ENCODE measurements at regions not wholly inside any gene's neighbourhood (a gene's known extent, or its start where the extent isn't known, plus 50 kb on each side); places are given as distances from the start of the nearest gene placed in this dataset.
"Not testable (repeated sequence)": the region's sequence is repeated elsewhere in the genome, so short reads cannot be mapped to it uniquely, and the experiment has no call there.

GRCh38 chr5:15357092-15357453 lies 142.9 kb upstream of the FBXL7 start:
- H3K4me2 ChIP-seq (ENCODE audit: control insufficient read depth, insufficient read depth); BruUV-seq (replicated peaks); H4K20me1 ChIP-seq (ENCODE audit: control insufficient read depth, insufficient read depth); H3K79me2 ChIP-seq (ENCODE audit: control insufficient read depth, insufficient read depth, low read length); CTCF ChIA-PET; FAIRE-seq; H3K4me1 ChIP-seq (ENCODE audit: control insufficient read depth, insufficient read depth, low read length); RAD21 ChIA-PET (ENCODE audit: unreplicated experiment); H3K36me3 ChIP-seq (ENCODE audit: control insufficient read depth in 2 of 2, insufficient read depth in 2 of 2, low read length in 1 of 2); DNase-seq (ENCODE audit: low read depth, low spot score); SMC1A ChIA-PET (ENCODE audit: uncharacterized antibody, unreplicated experiment); POLR2A ChIA-PET; H3K9me3 ChIP-seq (replicated peaks; ENCODE audit: control insufficient read depth, insufficient read depth, low read length); ATAC-seq; H3K27me3 ChIP-seq (replicated peaks in 1 of 2; ENCODE audit: control insufficient read depth in 2 of 2, insufficient read depth in 2 of 2, low read length in 1 of 2); H3K4me3 ChIP-seq; H3K27ac ChIP-seq (ENCODE audit: control insufficient read depth, insufficient read depth); H2AFZ ChIP-seq (ENCODE audit: control insufficient read depth, low read depth, low read length); in situ Hi-C loops (cut with MboI); H3K9ac ChIP-seq (ENCODE audit: control insufficient read depth, insufficient read depth, low read length); intact Hi-C loops (cut with micrococcal nuclease; ENCODE audit: unreplicated experiment): not testable (repeated sequence)
- WGBS (ENCODE audit: insufficient coverage, insufficient replicate concordance, low lambda C conversion rate, missing lambda C conversion rate): 20% methylated on average over 4 of the region's 4 CpGs

DNA sequence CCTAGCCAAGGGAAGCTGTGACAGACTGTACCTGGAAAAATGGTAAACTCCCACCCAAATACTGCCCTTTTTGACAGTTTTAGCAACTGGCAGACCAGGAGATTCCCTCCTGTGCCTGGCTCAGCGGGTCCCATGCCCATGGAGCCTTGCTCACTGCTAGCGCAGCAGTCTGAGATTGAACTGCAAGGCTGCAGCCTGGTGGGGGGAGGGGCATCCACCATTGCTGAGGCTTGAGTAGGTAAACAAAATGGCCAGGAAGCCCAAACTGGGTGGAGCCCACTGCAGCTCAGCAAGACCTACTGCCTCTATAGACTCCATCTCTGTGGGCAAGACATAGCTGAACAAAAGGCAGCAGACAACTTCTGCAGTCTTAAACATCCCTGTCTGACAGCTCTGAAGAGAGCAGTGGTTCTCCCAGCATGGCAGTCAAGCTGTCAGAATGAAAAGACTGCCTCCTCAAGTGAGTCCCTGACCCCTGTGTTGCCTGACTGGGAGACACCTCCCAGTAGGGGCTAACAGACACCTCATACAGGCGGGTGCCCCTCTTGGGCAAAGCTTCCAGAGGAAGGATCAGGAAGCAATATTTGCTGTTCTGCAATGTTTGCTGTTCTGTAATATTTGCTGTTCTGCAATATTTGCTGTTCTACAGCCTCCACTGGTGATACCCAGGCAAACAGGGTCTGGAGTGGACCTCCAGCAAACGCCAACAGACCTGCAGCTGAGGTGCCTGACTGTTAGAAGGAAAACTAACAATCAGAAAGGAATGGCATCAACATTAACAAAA lies 143.5 kb upstream of the FBXL7 start:
- DNase-seq (ENCODE audit: low read depth, low spot score); CTCF ChIA-PET; H2AFZ ChIP-seq (ENCODE audit: control insufficient read depth, low read depth, low read length); H3K27me3 ChIP-seq (replicated peaks in 1 of 2; ENCODE audit: control insufficient read depth in 2 of 2, insufficient read depth in 2 of 2, low read length in 1 of 2); FAIRE-seq; H3K9ac ChIP-seq (ENCODE audit: control insufficient read depth, insufficient read depth, low read length); H3K4me1 ChIP-seq (ENCODE audit: control insufficient read depth, insufficient read depth, low read length); H3K9me3 ChIP-seq (replicated peaks; ENCODE audit: control insufficient read depth, insufficient read depth, low read length); in situ Hi-C loops (cut with MboI); BruUV-seq (replicated peaks); H3K79me2 ChIP-seq (ENCODE audit: control insufficient read depth, insufficient read depth, low read length); RAD21 ChIA-PET (ENCODE audit: unreplicated experiment); H3K36me3 ChIP-seq (ENCODE audit: control insufficient read depth in 2 of 2, insufficient read depth in 2 of 2, low read length in 1 of 2); intact Hi-C loops (cut with micrococcal nuclease; ENCODE audit: unreplicated experiment); SMC1A ChIA-PET (ENCODE audit: uncharacterized antibody, unreplicated experiment); H3K4me3 ChIP-seq; POLR2A ChIA-PET; H3K4me2 ChIP-seq (ENCODE audit: control insufficient read depth, insufficient read depth); H4K20me1 ChIP-seq (ENCODE audit: control insufficient read depth, insufficient read depth); H3K27ac ChIP-seq (ENCODE audit: control insufficient read depth, insufficient read depth); ATAC-seq: not testable (repeated sequence)
- 27% methylated on average over 4 of the region's 4 CpGs for WGBS (ENCODE audit: insufficient coverage, insufficient replicate concordance, low lambda C conversion rate, missing lambda C conversion rate)
